Hepatocyte (in vitro differentiated cells): ENCODE measurements at regions not wholly inside any gene's neighbourhood (a gene's known extent, or its start where the extent isn't known, plus 50 kb on each side); places are given as distances from the start of the nearest gene placed in this dataset.

Experiments used
- DNase-seq: peaks from one replicate; pipeline ENCODE4 v3.0.0-alpha.2; 2016; ENCODE audit warnings: low spot score
- H2AFZ ChIP-seq: fragments of 200-600 bp; sonication (generic); 2 replicates; pipeline ENCODE4 v1.6.0; 2016; ENCODE audit warnings: antibody characterized with exemption, mild to moderate bottlenecking
- H3K27ac ChIP-seq: fragments of 200-600 bp; sonication (generic); 2 replicates; pipeline ENCODE4 v1.5.1; 2016; ENCODE audit warnings: mild to moderate bottlenecking
- H3K27me3 ChIP-seq: fragments of 200-600 bp; sonication (generic); 2 replicates; pipeline ENCODE4 v1.6.1; 2016
- H3K36me3 ChIP-seq: fragments of 200-600 bp; sonication (generic); replicated peaks from 2 replicates; pipeline ENCODE4 v1.5.1; 2016; ENCODE audit warnings: low read depth; ENCODE audit not compliant: insufficient read depth
- H3K4me1 ChIP-seq: fragments of 200-600 bp; sonication (generic); 2 replicates; pipeline ENCODE4 v1.5.1; 2016; ENCODE audit warnings: mild to moderate bottlenecking, moderate library complexity; ENCODE audit not compliant: insufficient read depth
- H3K4me2 ChIP-seq: fragments of 200-600 bp; sonication (generic); 2 replicates; pipeline ENCODE4 v1.6.0; 2016
- H3K4me3 ChIP-seq: fragments of 200-600 bp; sonication (generic); 2 replicates; pipeline ENCODE4 v1.5.1; 2016; ENCODE audit warnings: mild to moderate bottlenecking
- H3K79me2 ChIP-seq: fragments of 200-600 bp; sonication (generic); 2 replicates; pipeline ENCODE4 v1.6.0; 2017; ENCODE audit warnings: mild to moderate bottlenecking
- H3K9me2 ChIP-seq: fragments of 200-600 bp; sonication (generic); replicated peaks from 2 replicates; pipeline ENCODE4 v1.6.0; 2017; ENCODE audit warnings: mild to moderate bottlenecking; ENCODE audit not compliant: insufficient read depth
- H3K9me3 ChIP-seq: fragments of 200-600 bp; sonication (generic); 2 replicates; pipeline ENCODE4 v1.5.1; 2016; ENCODE audit warnings: low read depth, mild to moderate bottlenecking
- H4K20me1 ChIP-seq: fragments of 200-600 bp; sonication (generic); 2 replicates; pipeline ENCODE4 v1.6.0; 2016; ENCODE audit warnings: mild to moderate bottlenecking; ENCODE audit not compliant: insufficient read depth, poor library complexity, severe bottlenecking
- EZH2 ChIP-seq: fragments of 200-600 bp; sonication (generic); IDR thresholded peaks from 2 replicates; pipeline ENCODE4 v1.6.1; 2016; ENCODE audit warnings: antibody characterized with exemption, mild to moderate bottlenecking, borderline replicate concordance
- EZH2phosphoT487 ChIP-seq: fragments of 200-600 bp; sonication (generic); IDR thresholded peaks from one replicate; pipeline ENCODE4 v1.6.1; 2018; ENCODE audit warnings: antibody characterized with exemption, mild to moderate bottlenecking, low read depth, moderate library complexity; ENCODE audit not compliant: unreplicated experiment, severe bottlenecking
- WGBS: methylation state at CpG from one replicate; pipeline ENCODE4 v1.1.6; 2016; ENCODE audit warnings: low lambda C conversion rate; ENCODE audit errors: missing lambda C conversion rate; 5-methylcytosine and 5-hydroxymethylcytosine counted together
- TF ChIP-seq, protein P1 (sequence below): fragments of 200-600 bp; sonication (generic); IDR thresholded peaks from 2 replicates; pipeline ENCODE4 v1.5.1; 2016; ENCODE audit warnings: antibody characterized with exemption, mild to moderate bottlenecking; ENCODE audit not compliant: poor library complexity

DNA sequence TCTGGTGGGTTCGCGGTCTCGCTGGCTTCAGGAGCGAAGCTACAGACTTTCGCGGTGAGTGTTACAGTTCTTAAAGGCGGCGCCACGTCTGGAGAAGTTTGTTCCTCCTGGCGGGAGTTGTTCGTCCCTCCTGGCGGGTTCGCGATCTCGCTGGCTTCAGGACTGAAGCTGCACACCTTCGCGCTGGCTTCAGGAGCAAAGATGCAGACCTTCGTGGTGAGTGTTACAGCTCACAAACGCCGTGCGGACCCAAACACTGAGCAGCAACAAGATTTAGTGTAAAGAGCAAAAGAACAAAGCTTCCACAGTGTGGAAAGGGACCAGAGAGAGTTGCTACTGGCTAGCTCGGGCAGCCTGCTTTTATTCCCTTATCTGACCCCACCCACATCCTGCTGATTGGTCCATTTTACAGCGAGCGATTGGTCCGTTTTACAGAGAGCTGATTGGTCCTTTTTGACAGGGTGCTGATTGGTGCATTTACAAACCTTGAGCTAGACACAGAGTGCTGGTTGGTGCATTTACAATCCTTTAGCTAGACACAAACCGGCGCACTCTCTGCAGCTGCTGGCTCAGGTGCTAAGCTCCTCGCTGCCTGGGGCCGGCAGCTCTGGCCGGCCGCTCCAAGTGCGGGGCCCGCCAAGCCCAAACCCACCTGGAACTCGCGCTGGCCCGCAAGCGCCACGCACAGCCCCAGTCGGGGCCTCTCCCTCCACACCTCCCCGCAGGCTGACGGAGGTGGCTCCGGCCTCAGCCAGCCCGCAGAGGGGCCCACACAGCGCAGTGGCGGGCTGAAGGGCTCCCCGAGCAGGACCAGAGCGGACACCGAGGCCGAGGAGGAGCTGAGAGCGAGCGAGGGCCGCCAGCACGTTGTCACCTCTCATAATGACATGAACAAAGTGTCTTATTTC, 172.8 kb upstream of the KCTD3 start:
- Histone ChIP-seq H3K4me3 (no peak overlapping the region), H3K27ac (no peak overlapping the region), H3K9me3 (no peaks in the 10 kb centered on the region), H4K20me1 (no peaks in the 10 kb centered on the region), H3K4me2 (no peak overlapping the region), H2AFZ (no peak overlapping the region), H3K36me3 (no peaks in the 10 kb centered on the region), H3K9me2 (no peaks in the 10 kb centered on the region), H3K27me3 (no peaks in the 10 kb centered on the region), H3K79me2 (no peaks in the 10 kb centered on the region), H3K4me1 (no peaks in the 10 kb centered on the region)
- TF ChIP-seq, protein P1, sequence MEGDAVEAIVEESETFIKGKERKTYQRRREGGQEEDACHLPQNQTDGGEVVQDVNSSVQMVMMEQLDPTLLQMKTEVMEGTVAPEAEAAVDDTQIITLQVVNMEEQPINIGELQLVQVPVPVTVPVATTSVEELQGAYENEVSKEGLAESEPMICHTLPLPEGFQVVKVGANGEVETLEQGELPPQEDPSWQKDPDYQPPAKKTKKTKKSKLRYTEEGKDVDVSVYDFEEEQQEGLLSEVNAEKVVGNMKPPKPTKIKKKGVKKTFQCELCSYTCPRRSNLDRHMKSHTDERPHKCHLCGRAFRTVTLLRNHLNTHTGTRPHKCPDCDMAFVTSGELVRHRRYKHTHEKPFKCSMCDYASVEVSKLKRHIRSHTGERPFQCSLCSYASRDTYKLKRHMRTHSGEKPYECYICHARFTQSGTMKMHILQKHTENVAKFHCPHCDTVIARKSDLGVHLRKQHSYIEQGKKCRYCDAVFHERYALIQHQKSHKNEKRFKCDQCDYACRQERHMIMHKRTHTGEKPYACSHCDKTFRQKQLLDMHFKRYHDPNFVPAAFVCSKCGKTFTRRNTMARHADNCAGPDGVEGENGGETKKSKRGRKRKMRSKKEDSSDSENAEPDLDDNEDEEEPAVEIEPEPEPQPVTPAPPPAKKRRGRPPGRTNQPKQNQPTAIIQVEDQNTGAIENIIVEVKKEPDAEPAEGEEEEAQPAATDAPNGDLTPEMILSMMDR = no peak
- TF ChIP-seq EZH2phosphoT487 (no peak), EZH2 (no peak)
- WGBS = 96% methylated on average over 53 of the region's 53 CpGs
- no peak for DNase-seq

DNA sequence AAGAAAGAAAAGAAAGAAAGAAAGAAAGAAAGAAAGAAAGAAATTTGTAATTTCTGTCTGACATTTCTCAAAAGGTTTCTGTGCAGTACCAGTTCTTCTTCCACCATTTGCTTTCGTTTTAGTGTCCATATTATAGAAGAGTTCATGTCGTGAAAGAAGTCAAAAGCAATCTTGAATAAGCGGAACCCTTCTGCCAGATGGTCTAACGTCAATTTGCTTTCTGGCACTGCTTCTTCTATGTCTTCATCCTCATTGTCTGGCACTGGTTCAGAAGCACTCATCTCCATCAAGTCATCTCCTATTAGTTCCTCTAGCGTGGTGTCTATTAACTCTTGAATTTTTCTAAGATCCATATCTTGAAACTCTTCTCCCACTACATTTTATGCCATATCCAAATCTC, 170.0 kb upstream of the KCTD3 start:
- H3K27ac ChIP-seq = no peak overlapping the region
- TF ChIP-seq, protein P1 = no peak
- no peak for TF ChIP-seq EZH2
- TF ChIP-seq EZH2phosphoT487 = no peak

DNA sequence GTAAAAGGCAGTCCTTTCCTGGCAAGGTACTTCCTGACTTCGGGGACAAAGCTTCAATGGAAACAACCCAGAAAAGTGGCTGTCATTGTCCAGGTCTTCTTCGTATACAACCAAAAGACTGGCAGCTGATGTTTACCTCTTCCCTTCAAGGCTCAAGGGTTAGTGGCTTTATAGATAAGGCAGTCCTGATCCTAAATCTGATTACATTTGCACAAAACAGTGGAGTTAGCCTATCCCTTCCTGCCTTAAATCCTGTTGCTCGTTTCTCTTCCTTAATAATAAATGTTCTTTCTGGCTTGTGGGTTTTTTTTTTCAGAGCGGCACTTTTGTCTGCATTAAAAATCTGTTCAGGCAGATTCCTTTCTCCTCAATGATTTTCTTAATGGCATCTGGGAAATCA, 169.3 kb upstream of the KCTD3 start:
- Histone ChIP-seq H3K9me2 (no peaks in the 10 kb centered on the region), H3K4me2 (no peak overlapping the region), H3K27ac (no peak overlapping the region), H3K79me2 (no peaks in the 10 kb centered on the region), H3K36me3 (no peaks in the 10 kb centered on the region), H3K4me1 (no peaks in the 10 kb centered on the region), H3K27me3 (no peaks in the 10 kb centered on the region), H4K20me1 (no peaks in the 10 kb centered on the region), H2AFZ (no peak overlapping the region), H3K9me3 (no peaks in the 10 kb centered on the region), H3K4me3 (no peak overlapping the region)
- TF ChIP-seq, protein P1 = no peak
- no peak for TF ChIP-seq EZH2phosphoT487
- TF ChIP-seq EZH2 = no peak
- DNase-seq = no peak
- WGBS = 34% methylated on average over 4 of the region's 4 CpGs

More for the DNA sequence above, 170.0 kb upstream of the KCTD3 start:
- Histone ChIP-seq H3K9me3 (no peaks in the 10 kb centered on the region), H3K4me3 (no peak overlapping the region), H3K4me1 (no peaks in the 10 kb centered on the region), H3K27me3 (no peaks in the 10 kb centered on the region), H4K20me1 (no peaks in the 10 kb centered on the region), H3K79me2 (no peaks in the 10 kb centered on the region), H2AFZ (no peak overlapping the region), H3K36me3 (no peaks in the 10 kb centered on the region), H3K9me2 (no peaks in the 10 kb centered on the region), H3K4me2 (no peak overlapping the region)
- 92% methylated on average over 5 of the region's 5 CpGs for WGBS
- DNase-seq = no peak
